Midbrain (tissue), 1 donor: ENCODE measurements at regions not wholly inside any gene's neighbourhood (a gene's known extent, or its start where the extent isn't known, plus 50 kb on each side); places are given as distances from the start of the nearest gene placed in this dataset.

Experiments
- DNase-seq: peaks from one replicate; lab custom pipeline; 2025; lab: John Stamatoyannopoulos, UW

DNA sequence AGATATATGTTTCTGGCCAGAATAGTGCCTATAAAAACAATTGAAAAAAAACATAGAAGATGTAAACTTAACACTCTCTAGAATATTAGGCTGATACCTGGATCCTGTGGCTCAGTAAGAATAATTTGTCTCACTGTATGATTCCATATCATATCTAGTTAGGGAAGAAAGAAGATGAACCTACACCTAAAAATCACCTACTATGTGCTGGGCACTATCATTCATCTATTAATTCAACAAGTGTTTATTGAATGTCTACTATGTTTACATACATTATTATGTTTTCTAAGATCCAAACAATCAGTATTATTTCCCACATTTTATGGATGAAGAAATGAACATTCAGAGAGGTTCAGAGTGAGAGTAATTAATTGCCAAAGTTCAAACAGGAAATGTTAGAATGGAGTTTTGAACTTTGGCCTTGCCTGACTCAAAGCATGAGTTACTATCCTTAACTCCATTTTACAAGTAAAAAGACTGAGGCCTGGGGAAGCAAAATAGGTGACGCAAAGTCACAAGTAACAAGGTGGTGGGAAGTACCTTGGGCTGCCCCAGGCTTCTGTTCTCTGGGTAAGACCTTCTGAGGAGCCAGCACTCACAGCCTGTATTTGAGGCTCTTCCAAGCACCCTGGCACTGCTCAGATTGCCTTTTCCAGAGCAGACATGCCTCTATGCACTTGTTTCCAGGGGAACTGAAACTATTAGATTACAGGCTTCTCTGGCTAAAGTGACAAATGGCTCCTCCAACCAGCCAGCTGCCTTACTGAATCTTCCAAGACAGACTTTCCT, 111.1 kb upstream of the ACSL4 start:
- DNase-seq = peak; percentile 35

- no peak for DNase-seq
These were observed 111.9 kb upstream of the ACSL4 start for GRCh38 chrX:109844986-109845385.

DNA sequence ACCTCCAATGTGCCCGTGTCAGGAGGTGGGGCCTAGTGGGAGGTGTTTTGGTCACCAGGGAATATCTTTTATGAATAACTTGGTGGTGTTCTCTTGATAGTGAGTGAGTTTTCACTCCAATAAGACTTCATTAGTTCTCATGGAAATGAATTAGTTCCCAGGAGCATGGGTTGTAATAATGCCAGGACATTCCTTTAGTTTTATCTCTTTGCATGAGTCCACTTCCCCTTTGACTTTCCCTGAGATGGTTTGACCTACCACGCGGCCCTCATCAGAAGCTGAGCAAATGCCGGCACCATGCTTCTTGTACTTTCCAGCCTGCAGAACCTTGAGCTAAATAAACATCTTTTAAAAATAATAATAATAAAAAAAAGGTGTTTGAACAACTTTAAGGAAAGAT, 112.9 kb upstream of the ACSL4 start:
- DNase-seq = no peak

- no peak for DNase-seq
These were observed 114.5 kb upstream of the ACSL4 start for GRCh38 chrX:109847257-109848187.

GRCh38 chrX:109848461-109849050, 115.5 kb upstream of the ACSL4 start:
- no peak for DNase-seq

GRCh38 chrX:109854096-109854495, 121.0 kb upstream of the ACSL4 start:
- no peak for DNase-seq

- DNase-seq = no peak
These were observed 122.4 kb upstream of the ACSL4 start for GRCh38 chrX:109855501-109855900.

DNA sequence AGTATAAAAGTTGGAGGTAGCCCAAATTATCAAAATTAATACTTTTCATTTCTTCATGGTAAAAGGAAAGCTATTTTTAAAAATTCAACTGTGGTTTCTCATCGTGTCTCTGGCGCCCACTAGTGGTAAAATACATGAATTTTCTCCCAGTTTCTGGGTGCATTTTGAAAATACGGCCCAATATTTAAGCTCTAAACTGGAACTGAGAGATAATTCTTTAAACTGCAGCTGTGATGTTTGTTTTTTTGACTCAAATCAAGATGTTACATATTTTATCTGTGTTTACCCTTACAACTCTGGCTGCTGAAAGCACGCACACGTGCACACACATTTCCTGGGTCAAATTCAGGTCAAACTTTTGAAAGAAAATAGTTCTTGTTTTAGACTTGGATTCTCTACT, 123.9 kb upstream of the ACSL4 start:
- peak; percentile 2 for DNase-seq

DNA sequence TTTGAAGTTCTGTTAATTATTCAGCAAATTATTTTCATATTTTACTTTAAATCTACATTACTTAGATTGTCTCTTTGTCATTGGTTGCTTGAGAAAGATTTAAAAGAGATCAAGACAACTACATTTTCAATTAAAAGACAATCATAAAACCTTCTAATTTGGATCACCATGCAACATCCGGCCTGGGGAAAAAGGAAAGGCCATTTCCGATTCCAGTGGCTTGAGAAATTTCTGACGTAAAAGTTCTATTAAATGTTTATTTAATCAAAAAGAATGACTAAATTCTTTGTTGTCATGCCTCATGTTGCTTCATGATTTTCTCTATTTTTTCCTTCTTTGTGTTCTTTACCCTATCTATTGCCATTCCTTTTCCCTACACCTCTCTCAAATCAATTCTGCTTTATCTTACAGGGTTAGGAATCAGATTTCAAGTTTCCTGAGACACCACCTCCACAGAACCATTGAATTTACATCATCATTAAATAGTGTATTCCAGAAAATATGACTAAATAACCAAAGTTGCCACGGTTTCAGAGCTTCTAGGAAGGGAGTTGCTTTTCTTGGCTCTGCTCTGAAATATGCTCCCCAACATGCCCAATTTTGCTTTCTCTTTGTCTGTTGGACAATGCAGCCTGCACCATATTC, 124.6 kb upstream of the ACSL4 start:
- no peak for DNase-seq

- no peak for DNase-seq
These were observed 125.7 kb upstream of the ACSL4 start for GRCh38 chrX:109858602-109859341.

GRCh38 chrX:109859651-109860050, 126.6 kb upstream of the ACSL4 start:
- no peak for DNase-seq

DNA sequence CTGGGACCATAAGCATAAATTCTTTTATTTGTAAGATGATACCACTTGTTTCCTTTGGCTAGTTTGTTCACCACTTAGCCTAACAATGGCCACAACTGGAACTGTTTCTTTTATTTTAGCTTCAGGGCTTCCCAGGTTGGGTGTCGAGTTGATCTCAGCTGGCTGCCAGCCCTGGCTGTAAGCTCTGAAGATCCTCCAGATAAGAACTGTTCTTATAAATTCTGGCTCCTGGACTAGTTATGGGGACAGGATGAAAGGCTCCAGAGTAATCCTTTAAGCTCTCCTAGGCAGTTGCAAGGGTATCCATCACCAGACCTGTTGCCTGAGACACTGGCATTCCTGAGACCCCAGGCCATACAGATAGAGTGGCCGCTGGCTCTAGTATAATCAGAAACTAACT, 129.4 kb upstream of the ACSL4 start:
- DNase-seq = no peak

DNA sequence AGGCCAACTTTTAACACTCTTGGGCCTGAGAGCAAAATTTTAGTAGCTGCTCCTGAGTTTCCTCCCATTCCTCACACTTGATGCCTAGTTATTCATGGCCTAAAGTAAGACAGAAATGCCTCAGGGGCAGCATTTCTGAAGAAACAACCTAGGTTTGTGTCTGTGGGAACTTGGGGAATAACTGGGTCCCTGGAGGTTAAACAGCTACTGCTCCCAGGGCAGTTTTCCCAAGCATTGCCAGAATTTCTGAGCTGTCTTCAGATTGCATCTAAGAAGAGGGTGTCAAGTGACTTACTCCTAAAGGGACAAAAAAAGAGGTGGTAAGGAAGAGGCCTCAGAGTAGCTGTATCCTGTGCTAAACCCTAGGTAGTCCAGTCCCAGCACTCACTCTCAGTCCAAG, 130.8 kb upstream of the ACSL4 start:
- DNase-seq = no peak

DNA sequence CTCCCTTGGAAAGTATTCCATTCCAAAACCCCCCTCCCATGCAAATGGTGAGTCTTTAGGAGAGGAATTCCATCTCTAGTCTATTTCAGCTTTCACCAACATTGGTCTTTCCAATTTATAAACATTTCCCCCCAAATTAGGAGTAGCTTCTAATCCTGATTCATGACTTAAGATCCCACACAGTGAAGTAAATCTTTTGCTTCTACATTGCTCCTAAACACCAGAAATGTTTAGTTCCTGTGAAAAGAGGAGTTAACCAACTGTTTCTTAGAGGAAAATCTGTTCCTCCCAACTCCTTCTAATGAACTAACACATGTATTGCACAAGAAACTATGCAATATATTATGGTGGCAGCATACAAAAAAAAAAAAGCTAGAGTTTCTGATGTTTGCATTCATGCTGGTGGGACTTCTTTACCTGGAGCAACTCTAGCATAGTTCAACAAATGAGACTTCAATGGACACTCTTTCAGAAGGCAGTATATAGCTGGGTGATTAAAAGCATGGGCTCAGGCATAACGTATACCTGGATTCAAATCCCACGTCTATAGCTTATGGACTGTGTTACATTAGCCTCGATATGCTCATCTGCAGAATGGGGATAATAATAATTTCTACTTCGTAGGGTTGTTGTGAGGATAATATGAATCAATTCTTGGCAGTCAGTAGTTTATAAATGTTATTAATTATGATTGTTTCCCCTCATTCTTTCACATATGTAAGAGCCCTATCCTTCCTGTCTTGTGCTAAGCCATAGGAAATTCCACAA, 131.6 kb upstream of the TMEM164 start:
- DNase-seq = no peak

- DNase-seq = no peak
These were observed 130.7 kb upstream of the TMEM164 start for GRCh38 chrX:109872021-109872732.

DNA sequence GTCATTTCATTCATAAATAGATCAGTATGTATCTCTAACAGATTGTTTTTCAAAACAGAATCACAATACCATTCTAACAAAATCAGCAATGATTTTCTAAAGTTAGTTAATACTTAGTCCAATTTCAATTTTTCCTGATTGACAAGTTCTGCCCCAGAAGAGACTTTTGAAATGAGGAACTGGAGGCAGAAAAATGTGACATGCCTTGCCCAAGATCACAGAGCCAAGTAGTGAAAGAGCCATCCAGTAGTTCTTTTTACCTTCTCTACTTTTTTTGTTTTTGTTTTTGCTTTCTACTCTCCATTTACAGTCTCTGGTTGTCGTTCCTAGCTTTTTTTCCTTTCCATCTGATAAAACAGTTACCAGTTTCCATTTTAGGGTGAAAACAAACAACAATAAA, 129.3 kb upstream of the TMEM164 start:
- DNase-seq = no peak

- no peak for DNase-seq
These were observed 128.9 kb upstream of the TMEM164 start for GRCh38 chrX:109873983-109874382.

GRCh38 chrX:109874548-109874947, 128.4 kb upstream of the TMEM164 start:
- no peak for DNase-seq

DNA sequence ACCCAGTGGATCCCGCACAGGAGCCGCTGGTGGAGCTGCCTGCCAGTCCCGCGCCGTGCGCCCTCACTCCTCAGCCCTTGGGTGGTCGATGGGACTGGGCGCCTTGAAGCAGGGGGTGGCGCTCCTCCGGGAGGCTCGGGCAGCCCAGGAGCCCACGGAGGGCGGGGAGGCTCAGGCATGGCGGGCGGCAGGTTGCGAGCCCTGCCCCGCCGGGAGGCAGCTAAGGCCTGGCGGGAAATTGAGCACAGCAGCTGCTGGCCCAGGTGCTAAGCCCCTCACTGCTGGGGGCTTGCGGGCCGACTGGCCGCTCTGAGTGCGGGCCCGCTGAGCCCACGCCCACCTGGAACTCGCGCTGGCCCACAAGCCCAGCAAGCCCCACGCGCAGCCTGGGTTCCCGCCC, 127.1 kb upstream of the TMEM164 start:
- no peak for DNase-seq

- DNase-seq = no peak
These were observed 124.7 kb upstream of the TMEM164 start for GRCh38 chrX:109878236-109878635.
